ENCODE measurements at regions not wholly inside any gene's neighbourhood (a gene's known extent, or its start where the extent isn't known, plus 50 kb on each side); places are given as distances from the start of the nearest gene placed in this dataset.

- TF ChIP-seq POLR2A (IDR thresholded peaks at IDR 0.05; ENCODE audit: low read length) (no peak), GATA1 (IDR thresholded peaks at IDR 0.05; ENCODE audit: low read depth, low read length) (no peak)
These were observed 1382.0 kb downstream of the FAM133A start for GRCh38 chrX:95055991-95056390.

Measured in erythroblast (primary cell).